ENCODE measurements at regions not wholly inside any gene's neighbourhood (a gene's known extent, or its start where the extent isn't known, plus 50 kb on each side); places are given as distances from the start of the nearest gene placed in this dataset.

DNA sequence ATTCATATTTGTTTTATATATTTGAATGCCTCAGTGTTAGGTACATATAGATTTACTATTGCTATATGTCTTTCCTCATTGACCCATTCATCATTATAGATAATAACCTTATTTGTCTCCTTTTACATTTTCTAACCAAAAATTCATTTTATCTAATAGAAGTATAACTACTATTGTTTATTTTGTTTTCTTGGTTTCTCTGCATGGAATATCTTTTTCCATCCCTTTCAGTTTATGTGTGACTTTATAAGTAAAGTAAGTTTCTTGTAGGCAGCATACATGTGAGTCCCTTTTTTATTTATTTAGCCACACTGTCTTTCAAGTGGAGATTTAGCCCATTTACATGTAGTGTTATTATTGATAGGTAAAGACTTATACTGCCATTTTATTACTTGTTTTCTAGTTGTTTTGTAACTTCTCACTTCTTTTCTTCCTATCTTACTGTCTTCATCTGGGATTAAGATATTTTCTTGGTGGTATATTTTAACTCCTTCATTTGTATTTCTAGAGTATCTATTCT lies 572.0 kb upstream of the MAN1A1 start:
- intact Hi-C loops (cut with DNase I; ENCODE audit: low total_unique reads), result no loop called here
- no peak overlapping the region for H3K4me3 ChIP-seq

DNA sequence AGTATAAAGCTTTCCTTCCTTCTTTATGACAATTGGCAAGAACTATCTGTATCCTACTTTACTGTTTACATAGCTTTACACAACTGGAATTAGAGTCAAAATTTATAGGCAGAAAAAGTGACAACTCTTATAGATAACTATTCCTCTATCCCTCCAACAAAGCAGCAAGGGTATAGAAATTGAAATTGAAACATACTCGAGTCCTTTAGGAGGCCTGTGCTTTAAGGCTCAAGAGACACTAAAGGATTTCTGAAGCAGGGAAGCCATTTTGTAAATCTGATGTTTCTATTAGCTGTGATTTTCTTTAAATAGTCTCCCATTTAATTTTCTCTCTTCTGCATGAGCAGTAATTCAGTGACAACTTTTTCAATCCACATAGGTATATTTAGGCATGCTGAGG lies 567.6 kb upstream of the MAN1A1 start:
- Histone ChIP-seq H3K4me3 (no peak overlapping the region), H3K27ac (no peak overlapping the region), H3K9me3 (peaks cover 0 to 20% (median 0%) of the 10 kb centered on the region in 3 donors), H3K36me3 (no peaks in the 10 kb centered on the region), H3K4me1 (no peaks in the 10 kb centered on the region), H3K27me3 (no peaks in the 10 kb centered on the region)
- intact Hi-C loops (cut with DNase I; ENCODE audit: low total_unique reads), result no loop called here
- TF ChIP-seq, protein P1, sequence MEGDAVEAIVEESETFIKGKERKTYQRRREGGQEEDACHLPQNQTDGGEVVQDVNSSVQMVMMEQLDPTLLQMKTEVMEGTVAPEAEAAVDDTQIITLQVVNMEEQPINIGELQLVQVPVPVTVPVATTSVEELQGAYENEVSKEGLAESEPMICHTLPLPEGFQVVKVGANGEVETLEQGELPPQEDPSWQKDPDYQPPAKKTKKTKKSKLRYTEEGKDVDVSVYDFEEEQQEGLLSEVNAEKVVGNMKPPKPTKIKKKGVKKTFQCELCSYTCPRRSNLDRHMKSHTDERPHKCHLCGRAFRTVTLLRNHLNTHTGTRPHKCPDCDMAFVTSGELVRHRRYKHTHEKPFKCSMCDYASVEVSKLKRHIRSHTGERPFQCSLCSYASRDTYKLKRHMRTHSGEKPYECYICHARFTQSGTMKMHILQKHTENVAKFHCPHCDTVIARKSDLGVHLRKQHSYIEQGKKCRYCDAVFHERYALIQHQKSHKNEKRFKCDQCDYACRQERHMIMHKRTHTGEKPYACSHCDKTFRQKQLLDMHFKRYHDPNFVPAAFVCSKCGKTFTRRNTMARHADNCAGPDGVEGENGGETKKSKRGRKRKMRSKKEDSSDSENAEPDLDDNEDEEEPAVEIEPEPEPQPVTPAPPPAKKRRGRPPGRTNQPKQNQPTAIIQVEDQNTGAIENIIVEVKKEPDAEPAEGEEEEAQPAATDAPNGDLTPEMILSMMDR (IDR thresholded peaks at IDR 0.05), result no peak
- DNase-seq, result no peak

More for the DNA sequence above, 572.0 kb upstream of the MAN1A1 start:
- no peaks in the 10 kb centered on the region for H3K4me1 ChIP-seq
- no peaks in the 10 kb centered on the region for H3K36me3 ChIP-seq
- H3K27me3 ChIP-seq, result no peaks in the 10 kb centered on the region
- TF ChIP-seq, protein P1 (IDR thresholded peaks at IDR 0.05), result no peak
- no peak for DNase-seq
- H3K9me3 ChIP-seq, result peaks cover 0 to 48% (median 23%) of the 10 kb centered on the region in 3 donors
- H3K27ac ChIP-seq, result no peak overlapping the region

GRCh38 chr6:119915971-119916370 lies 566.4 kb upstream of the MAN1A1 start:
- Histone ChIP-seq H3K4me3 (no peak overlapping the region), H3K4me1 (no peaks in the 10 kb centered on the region), H3K9me3 (peaks cover 0 to 9% (median 0%) of the 10 kb centered on the region in 3 donors), H3K36me3 (no peaks in the 10 kb centered on the region), H3K27me3 (no peaks in the 10 kb centered on the region), H3K27ac (no peak overlapping the region)
- TF ChIP-seq, protein P1 (IDR thresholded peaks at IDR 0.05), result no peak
- no peak for DNase-seq
- intact Hi-C loops (cut with DNase I; ENCODE audit: low total_unique reads), result no loop called here

DNA sequence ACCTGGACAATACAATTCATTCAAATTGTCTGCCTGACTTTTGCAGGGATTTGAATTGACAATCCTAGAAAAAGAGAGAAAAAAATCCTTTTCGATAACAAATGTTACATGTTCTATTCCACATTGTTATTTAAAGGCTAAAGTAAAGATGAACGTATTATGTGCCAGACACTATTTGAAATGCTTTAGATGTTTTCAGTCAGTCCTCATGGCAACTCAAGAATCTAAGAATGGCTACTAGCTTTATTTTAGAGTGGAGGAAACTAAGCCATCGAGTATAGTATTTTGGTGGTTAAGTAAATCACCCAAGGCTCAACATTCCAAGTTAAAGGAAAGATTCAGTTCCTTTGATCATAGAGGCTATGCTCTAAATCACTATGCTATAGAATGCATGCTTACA lies 558.6 kb upstream of the MAN1A1 start:
- Histone ChIP-seq H3K9me3 (no peaks in the 10 kb centered on the region), H3K27me3 (no peaks in the 10 kb centered on the region), H3K4me3 (no peak overlapping the region), H3K36me3 (no peaks in the 10 kb centered on the region), H3K4me1 (no peaks in the 10 kb centered on the region), H3K27ac (no peak overlapping the region)
- DNase-seq, result no peak
- TF ChIP-seq, protein P1 (IDR thresholded peaks at IDR 0.05), result no peak
- intact Hi-C loops (cut with DNase I; ENCODE audit: low total_unique reads), result no loop called here

DNA sequence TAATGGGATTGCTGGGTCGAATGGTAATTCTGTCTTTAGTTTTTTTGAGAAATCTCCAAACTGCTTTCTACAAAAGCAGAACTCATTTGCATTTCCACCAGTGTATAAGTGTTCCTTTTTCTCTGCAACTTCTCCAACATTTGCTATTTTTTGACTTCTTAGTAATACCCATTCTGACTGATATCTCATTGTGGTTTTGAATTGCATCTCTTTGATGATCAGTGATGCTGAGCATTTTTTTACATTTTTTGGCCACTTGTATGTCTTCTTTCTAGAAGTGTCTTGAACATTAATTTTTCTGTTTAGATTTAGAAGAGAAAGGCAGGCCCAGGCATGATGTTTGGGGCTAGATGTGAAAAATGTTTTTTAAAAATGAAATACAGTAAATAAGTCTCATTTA lies 553.1 kb upstream of the MAN1A1 start:
- Histone ChIP-seq H3K4me3 (no peak overlapping the region), H3K27ac (no peak overlapping the region), H3K27me3 (no peaks in the 10 kb centered on the region), H3K36me3 (no peaks in the 10 kb centered on the region), H3K4me1 (no peaks in the 10 kb centered on the region), H3K9me3 (no peaks in the 10 kb centered on the region)
- no peak for DNase-seq
- intact Hi-C loops (cut with DNase I; ENCODE audit: low total_unique reads), result no loop called here
- TF ChIP-seq, protein P1 (IDR thresholded peaks at IDR 0.05), result no peak

- H3K27me3 ChIP-seq, result no peaks in the 10 kb centered on the region
- TF ChIP-seq, protein P1 (IDR thresholded peaks at IDR 0.05), result no peak
- H3K9me3 ChIP-seq, result no peaks in the 10 kb centered on the region
- DNase-seq, result no peak
- H3K27ac ChIP-seq, result no peak overlapping the region
- no peaks in the 10 kb centered on the region for H3K4me1 ChIP-seq
- no peaks in the 10 kb centered on the region for H3K36me3 ChIP-seq
- intact Hi-C loops (cut with DNase I; ENCODE audit: low total_unique reads), result no loop called here
- no peak overlapping the region for H3K4me3 ChIP-seq
Observed at GRCh38 chr6:119896806-119897205, 547.2 kb upstream of the MAN1A1 start.

Data from tibial artery (tissue), 4 donors.